ENCODE measurements at regions not wholly inside any gene's neighbourhood (a gene's known extent, or its start where the extent isn't known, plus 50 kb on each side); places are given as distances from the start of the nearest gene placed in this dataset.

DNA sequence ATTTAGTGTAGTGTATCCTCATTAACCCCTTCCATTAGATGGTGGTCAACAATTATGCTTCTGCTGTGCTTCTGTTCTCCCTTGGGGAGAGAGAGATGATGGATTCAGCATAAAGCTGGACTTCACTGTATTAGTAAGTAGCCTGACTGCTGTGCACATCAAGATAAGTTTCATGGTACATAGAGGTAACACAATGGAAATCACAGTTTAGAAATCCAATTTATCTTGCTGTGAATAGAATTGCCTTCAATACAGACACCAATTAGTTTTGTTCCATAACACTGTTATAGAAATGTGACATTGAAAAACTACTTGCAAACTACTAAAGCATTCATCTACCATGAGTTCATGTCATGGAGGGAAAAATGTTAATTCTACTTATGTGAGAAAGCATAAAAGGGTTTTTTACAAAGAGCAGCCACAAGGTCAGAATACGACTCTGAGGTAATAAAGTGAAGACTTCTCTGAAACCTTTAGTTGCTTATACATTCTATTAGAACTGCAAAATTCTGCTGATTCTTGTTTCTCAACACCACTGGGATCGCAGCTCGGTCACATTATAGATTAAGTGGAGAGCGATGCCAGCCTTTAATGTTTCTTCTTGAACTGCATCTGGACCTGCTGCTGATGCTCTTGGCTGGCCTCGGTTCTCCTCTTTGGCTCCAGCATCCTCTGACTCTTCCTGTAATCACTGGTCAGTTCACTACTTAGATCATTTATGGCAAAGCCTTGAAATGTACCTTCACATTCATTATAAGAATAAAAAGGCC lies 190.8 kb downstream of the ATP23 start:
- no peaks in the 10 kb centered on the region for H3K9me3 ChIP-seq
- no peaks in the 10 kb centered on the region for H3K36me3 ChIP-seq (replicated peaks)
- in situ Hi-C loops (cut with MboI; ENCODE audit: low sequenced_read_pairs), result no loop called here
- H3K4me3 ChIP-seq, result no peak overlapping the region
- peaks cover 4% of the 10 kb centered on the region; the same call in 1 of the 2 replicates for H3K27me3 ChIP-seq (ENCODE audit: low read depth)
- DNase-seq (ENCODE audit: low spot score in 2 of 2), result no peak
- no peaks in the 10 kb centered on the region for H3K4me1 ChIP-seq

GRCh38 chr12:58138424-58138823 lies 197.1 kb downstream of the ATP23 start:
- Histone ChIP-seq H3K36me3 (replicated peaks) (no peaks in the 10 kb centered on the region), H3K4me1 (no peaks in the 10 kb centered on the region), H3K4me3 (no peak overlapping the region), H3K27me3 (ENCODE audit: low read depth) (no peaks in the 10 kb centered on the region), H3K9me3 (no peaks in the 10 kb centered on the region)
- no peak for DNase-seq (ENCODE audit: low spot score in 2 of 2)
- in situ Hi-C loops (cut with MboI; ENCODE audit: low sequenced_read_pairs), result no loop called here

- Histone ChIP-seq H3K36me3 (replicated peaks) (no peaks in the 10 kb centered on the region), H3K9me3 (no peaks in the 10 kb centered on the region), H3K4me1 (no peaks in the 10 kb centered on the region), H3K4me3 (no peak overlapping the region), H3K27me3 (ENCODE audit: low read depth) (no peaks in the 10 kb centered on the region)
- no peak for DNase-seq (ENCODE audit: low spot score in 2 of 2)
- in situ Hi-C loops (cut with MboI; ENCODE audit: low sequenced_read_pairs), result no loop called here
Observed at GRCh38 chr12:58139894-58140293, 198.5 kb downstream of the ATP23 start.

GRCh38 chr12:58140395-58140794 lies 199.0 kb downstream of the ATP23 start:
- Histone ChIP-seq H3K9me3 (no peaks in the 10 kb centered on the region), H3K4me3 (no peak overlapping the region), H3K27me3 (ENCODE audit: low read depth) (no peaks in the 10 kb centered on the region), H3K4me1 (no peaks in the 10 kb centered on the region), H3K36me3 (replicated peaks) (no peaks in the 10 kb centered on the region)
- in situ Hi-C loops (cut with MboI; ENCODE audit: low sequenced_read_pairs), result no loop called here
- DNase-seq (ENCODE audit: low spot score in 2 of 2), result no peak

- H3K9me3 ChIP-seq, result no peaks in the 10 kb centered on the region
- no peaks in the 10 kb centered on the region for H3K27me3 ChIP-seq (ENCODE audit: low read depth)
- in situ Hi-C loops (cut with MboI; ENCODE audit: low sequenced_read_pairs), result no loop called here
Observed at GRCh38 chr12:58142991-58143390, 201.6 kb downstream of the ATP23 start.

DNA sequence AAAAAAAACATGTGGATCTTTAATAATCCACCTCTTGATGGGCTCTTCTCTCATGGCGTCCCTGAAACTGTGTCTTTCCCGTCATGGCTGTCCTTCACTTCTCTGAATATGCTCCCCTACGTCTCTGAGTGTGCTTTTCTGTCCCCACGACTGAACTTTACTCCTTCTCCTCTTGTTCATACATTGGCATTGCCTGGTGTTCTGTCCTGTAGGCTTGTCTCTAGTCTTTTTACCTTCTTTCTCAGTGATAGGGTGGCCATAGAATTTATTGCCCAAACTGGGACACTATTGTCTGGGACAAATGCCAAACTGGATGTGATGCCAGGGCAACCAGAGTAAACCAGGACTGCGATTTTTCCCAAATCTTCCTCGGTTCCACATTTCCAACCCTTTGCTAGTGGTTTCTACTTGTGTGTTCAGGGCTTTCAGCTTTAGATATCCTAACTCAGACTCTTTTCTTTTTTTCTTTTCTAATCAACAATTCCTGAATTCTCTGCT lies 202.2 kb downstream of the ATP23 start:
- in situ Hi-C loops (cut with MboI; ENCODE audit: low sequenced_read_pairs), result no loop called here
- H3K36me3 ChIP-seq (replicated peaks), result no peaks in the 10 kb centered on the region
- no peak for DNase-seq (ENCODE audit: low spot score in 2 of 2)
- H3K4me1 ChIP-seq, result no peaks in the 10 kb centered on the region
- no peaks in the 10 kb centered on the region for H3K9me3 ChIP-seq
- H3K27me3 ChIP-seq (ENCODE audit: low read depth), result no peaks in the 10 kb centered on the region
- H3K4me3 ChIP-seq, result no peak overlapping the region

More at GRCh38 chr12:58142991-58143390, 201.6 kb downstream of the ATP23 start:
- DNase-seq (ENCODE audit: low spot score in 2 of 2), result no peak
- no peak overlapping the region for H3K4me3 ChIP-seq
- H3K36me3 ChIP-seq (replicated peaks), result no peaks in the 10 kb centered on the region
- H3K4me1 ChIP-seq, result no peaks in the 10 kb centered on the region

DNA sequence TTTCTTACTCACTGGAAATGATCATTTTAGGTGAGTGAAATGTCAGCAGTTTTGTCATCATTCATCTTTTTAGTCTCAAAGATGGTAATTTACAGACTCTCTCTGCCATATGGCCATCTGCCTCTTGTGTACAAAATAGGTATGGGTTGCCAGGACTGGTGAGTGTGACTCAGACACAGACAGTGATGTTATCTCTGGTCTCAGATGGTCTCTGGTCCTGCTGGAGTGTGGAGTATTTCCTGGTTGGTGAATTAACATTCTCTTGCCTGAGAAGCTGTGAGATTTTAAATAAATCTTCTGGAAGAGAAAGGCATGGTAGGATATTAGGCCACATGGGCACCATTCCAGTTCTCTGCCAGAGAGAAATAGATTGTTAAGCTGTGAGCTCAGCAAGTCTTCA lies 207.0 kb downstream of the ATP23 start:
- DNase-seq (ENCODE audit: low spot score in 2 of 2), result no peak
- Histone ChIP-seq H3K27me3 (ENCODE audit: low read depth) (no peaks in the 10 kb centered on the region), H3K36me3 (replicated peaks) (no peaks in the 10 kb centered on the region), H3K4me3 (no peak overlapping the region), H3K4me1 (no peaks in the 10 kb centered on the region), H3K9me3 (no peaks in the 10 kb centered on the region)
- in situ Hi-C loops (cut with MboI; ENCODE audit: low sequenced_read_pairs), result no loop called here

DNA sequence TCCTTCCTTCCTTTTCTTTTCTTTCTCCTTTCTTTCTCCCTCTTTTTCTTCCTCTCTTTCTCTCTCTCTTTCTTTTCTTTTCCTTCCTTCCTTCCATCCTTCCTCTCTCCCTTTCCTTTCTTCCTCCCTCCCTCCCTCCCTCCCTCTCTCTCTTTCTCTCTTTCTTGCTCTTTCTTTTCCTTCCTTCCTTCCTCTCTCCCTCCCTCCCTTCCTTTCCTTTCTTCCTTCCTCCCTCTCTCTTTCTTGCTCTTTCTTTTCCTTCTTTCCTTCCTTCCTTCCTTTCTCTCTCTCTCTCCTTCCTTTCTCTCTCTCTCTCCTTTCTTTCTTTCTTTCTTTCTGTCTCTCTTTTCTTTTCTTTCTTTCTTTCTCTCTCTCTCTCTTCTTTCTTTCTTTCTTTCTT lies 207.6 kb downstream of the ATP23 start:
- Histone ChIP-seq H3K4me3 (no peak overlapping the region), H3K36me3 (replicated peaks) (no peaks in the 10 kb centered on the region), H3K9me3 (no peaks in the 10 kb centered on the region), H3K27me3 (ENCODE audit: low read depth) (no peaks in the 10 kb centered on the region), H3K4me1 (no peaks in the 10 kb centered on the region)
- no peak for DNase-seq (ENCODE audit: low spot score in 2 of 2)
- in situ Hi-C loops (cut with MboI; ENCODE audit: low sequenced_read_pairs), result no loop called here

- Histone ChIP-seq H3K9me3 (no peaks in the 10 kb centered on the region), H3K36me3 (replicated peaks) (no peaks in the 10 kb centered on the region), H3K4me1 (no peaks in the 10 kb centered on the region), H3K27me3 (ENCODE audit: low read depth) (no peaks in the 10 kb centered on the region), H3K4me3 (no peak overlapping the region)
- in situ Hi-C loops (cut with MboI; ENCODE audit: low sequenced_read_pairs), result no loop called here
- no peak for DNase-seq (ENCODE audit: low spot score in 2 of 2)
Observed at GRCh38 chr12:58154359-58154758, 213.0 kb downstream of the ATP23 start.

- Histone ChIP-seq H3K27me3 (ENCODE audit: low read depth) (no peaks in the 10 kb centered on the region), H3K36me3 (replicated peaks) (no peaks in the 10 kb centered on the region), H3K4me1 (no peaks in the 10 kb centered on the region), H3K9me3 (no peaks in the 10 kb centered on the region), H3K4me3 (no peak overlapping the region)
- in situ Hi-C loops (cut with MboI; ENCODE audit: low sequenced_read_pairs), result no loop called here
- DNase-seq (ENCODE audit: low spot score in 2 of 2), result no peak
Observed at GRCh38 chr12:58156697-58157096, 215.3 kb downstream of the ATP23 start.

- in situ Hi-C loops (cut with MboI; ENCODE audit: low sequenced_read_pairs), result no loop called here
- Histone ChIP-seq H3K36me3 (replicated peaks) (no peaks in the 10 kb centered on the region), H3K27me3 (ENCODE audit: low read depth) (no peaks in the 10 kb centered on the region), H3K9me3 (no peaks in the 10 kb centered on the region), H3K4me1 (no peaks in the 10 kb centered on the region), H3K4me3 (no peak overlapping the region)
- no peak for DNase-seq (ENCODE audit: low spot score in 2 of 2)
Observed at GRCh38 chr12:58159941-58160340, 218.6 kb downstream of the ATP23 start.

- Histone ChIP-seq H3K27me3 (ENCODE audit: low read depth) (no peaks in the 10 kb centered on the region), H3K4me3 (no peak overlapping the region), H3K9me3 (no peaks in the 10 kb centered on the region), H3K4me1 (no peaks in the 10 kb centered on the region), H3K36me3 (replicated peaks) (no peaks in the 10 kb centered on the region)
- DNase-seq (ENCODE audit: low spot score in 2 of 2), result no peak
- in situ Hi-C loops (cut with MboI; ENCODE audit: low sequenced_read_pairs), result no loop called here
Observed at GRCh38 chr12:58161773-58162172, 220.4 kb downstream of the ATP23 start.

DNA sequence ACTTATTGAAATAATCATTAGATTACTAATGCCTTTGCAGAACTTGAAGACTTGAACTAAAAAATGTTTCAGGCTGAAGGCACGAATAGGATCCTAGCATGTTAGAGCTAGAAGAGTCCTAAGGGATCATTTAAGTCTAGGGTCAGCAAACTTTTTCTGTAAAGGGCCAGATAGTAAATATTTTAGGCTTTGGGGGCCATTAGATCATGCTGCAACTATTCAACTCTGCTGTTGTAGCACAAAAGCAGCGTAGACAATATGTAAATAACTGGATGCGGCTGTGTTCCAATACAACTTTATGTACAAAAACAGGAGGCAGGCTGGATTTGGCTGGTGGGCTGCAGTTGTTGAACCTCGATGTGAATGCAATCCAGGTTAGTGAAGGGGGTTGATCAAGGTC lies 221.7 kb downstream of the ATP23 start:
- Histone ChIP-seq H3K36me3 (replicated peaks) (no peaks in the 10 kb centered on the region), H3K27me3 (ENCODE audit: low read depth) (no peaks in the 10 kb centered on the region), H3K9me3 (no peaks in the 10 kb centered on the region), H3K4me3 (no peak overlapping the region), H3K4me1 (no peaks in the 10 kb centered on the region)
- in situ Hi-C loops (cut with MboI; ENCODE audit: low sequenced_read_pairs), result no loop called here
- DNase-seq (ENCODE audit: low spot score in 2 of 2), result no peak

DNA sequence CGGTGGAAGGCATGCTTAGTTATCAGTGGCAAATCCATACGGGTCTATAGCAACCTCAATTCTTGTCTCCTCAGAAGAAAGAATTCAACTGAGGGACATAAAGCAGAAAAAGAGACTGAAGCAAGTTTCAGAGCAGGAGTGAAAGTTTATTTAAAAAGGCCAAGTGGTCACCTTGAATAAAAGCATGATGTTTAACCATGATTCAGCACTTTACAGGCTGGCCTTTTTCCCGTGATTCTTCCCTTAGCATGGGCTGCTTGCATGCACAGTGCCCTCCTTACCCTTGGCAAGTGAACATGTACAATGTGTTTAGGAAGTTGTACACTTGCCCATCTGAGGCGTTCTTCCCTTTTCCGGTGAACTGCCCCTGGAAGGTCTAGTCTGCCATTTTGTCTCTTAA lies 225.3 kb downstream of the ATP23 start:
- Histone ChIP-seq H3K27me3 (ENCODE audit: low read depth) (no peaks in the 10 kb centered on the region), H3K36me3 (replicated peaks) (no peaks in the 10 kb centered on the region), H3K4me3 (no peak overlapping the region), H3K4me1 (no peaks in the 10 kb centered on the region), H3K9me3 (no peaks in the 10 kb centered on the region)
- in situ Hi-C loops (cut with MboI; ENCODE audit: low sequenced_read_pairs), result no loop called here
- DNase-seq (ENCODE audit: low spot score in 2 of 2), result no peak

DNA sequence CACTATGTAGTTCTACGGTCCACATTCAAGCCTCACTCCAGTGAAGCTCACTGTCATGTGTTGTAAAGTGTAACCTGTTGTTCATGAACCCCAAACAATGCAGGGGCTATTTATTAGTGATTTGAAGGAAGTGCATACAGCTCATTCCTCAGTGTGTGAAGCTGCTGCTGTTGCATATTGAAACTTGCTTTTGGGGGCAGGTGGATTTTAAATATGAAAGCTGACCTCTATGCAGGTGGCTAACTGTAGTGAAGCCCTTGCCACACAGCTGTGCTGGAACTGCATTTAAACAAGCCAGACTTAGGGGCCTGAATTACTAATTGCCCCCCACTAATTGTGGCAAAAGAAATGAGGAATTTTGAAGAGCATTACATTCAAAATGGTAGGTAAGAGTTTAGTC lies 226.3 kb downstream of the ATP23 start:
- no peak for DNase-seq (ENCODE audit: low spot score in 2 of 2)
- H3K36me3 ChIP-seq (replicated peaks), result no peaks in the 10 kb centered on the region
- H3K4me3 ChIP-seq, result no peak overlapping the region
- H3K4me1 ChIP-seq, result no peaks in the 10 kb centered on the region
- no peaks in the 10 kb centered on the region for H3K27me3 ChIP-seq (ENCODE audit: low read depth)
- in situ Hi-C loops (cut with MboI; ENCODE audit: low sequenced_read_pairs), result no loop called here
- no peaks in the 10 kb centered on the region for H3K9me3 ChIP-seq

Data from HAP-1 (cell line).